Right forelimb (tissue), 1 donor: ENCODE measurements at regions not wholly inside any gene's neighbourhood (a gene's known extent, or its start where the extent isn't known, plus 50 kb on each side); places are given as distances from the start of the nearest gene placed in this dataset.
A peak's percentile ranks its signal among the peaks of the same experiment; 100 is the strongest.
"Not testable (repeated sequence)": the region's sequence is repeated elsewhere in the genome, so short reads cannot be mapped to it uniquely, and the experiment has no call there.

Experiments used
- DNase-seq: peaks from one replicate; pipeline ENCODE4 v3.0.0-alpha.2; 2018

DNA sequence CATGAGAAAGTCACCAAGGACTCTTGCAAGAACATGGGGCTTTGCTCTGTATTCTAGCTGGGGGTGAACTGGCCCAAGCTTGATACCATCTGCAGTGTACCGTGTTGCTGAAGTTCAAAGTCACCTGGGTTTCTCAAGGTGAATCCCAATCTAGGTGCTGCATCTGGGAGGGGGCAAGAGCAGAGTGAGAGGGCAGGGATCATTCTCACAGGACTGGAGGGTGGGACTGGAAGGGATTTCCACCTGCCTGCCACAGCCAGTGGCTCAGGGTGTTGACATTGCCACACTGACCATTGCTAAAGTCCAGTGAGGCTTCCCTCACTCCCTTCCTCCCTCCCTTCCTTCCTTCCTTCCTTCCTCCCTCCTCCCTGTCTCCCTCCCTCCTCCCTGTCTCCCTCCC lies 98.7 kb downstream of the MYCN start:
- no peak for DNase-seq

GRCh38 chr2:16038621-16039020 lies 98.3 kb downstream of the MYCN start:
- DNase-seq = peak; percentile 70

DNA sequence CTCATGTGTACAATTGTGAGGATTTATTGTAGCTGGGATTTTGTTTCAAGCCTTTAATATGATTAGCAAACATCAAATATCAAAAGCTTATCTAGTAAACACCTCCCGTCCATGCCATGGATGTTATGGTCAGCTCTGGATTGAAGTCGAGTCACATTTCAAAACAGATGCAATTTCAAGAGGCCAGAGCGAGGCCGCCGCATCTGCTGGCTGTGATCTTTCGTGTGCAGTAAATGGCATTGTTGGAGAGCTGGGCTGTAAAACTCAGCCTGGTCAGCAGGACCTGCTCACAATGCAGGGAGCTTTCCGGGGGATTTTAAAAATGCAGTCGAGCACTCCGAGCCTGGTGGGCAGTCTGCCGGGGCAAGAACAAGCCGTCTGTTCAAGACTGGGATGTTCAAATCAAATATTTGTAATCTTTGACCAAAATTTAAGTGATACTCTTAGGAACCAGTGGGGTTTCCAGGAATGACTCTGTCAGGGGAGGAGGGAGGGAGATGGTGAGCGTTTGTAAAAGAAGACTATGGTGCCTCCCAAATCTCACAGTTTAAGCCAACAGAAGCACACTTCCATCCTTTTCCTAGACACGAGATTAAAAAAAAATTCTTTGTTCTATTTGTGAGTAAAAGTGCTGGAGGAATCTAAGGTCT lies 97.6 kb downstream of the MYCN start:
- DNase-seq = no peak

- no peak for DNase-seq
These were observed 96.6 kb downstream of the MYCN start for GRCh38 chr2:16036951-16037350.

GRCh38 chr2:16035747-16036745 lies 95.7 kb downstream of the MYCN start:
- DNase-seq = no peak

DNA sequence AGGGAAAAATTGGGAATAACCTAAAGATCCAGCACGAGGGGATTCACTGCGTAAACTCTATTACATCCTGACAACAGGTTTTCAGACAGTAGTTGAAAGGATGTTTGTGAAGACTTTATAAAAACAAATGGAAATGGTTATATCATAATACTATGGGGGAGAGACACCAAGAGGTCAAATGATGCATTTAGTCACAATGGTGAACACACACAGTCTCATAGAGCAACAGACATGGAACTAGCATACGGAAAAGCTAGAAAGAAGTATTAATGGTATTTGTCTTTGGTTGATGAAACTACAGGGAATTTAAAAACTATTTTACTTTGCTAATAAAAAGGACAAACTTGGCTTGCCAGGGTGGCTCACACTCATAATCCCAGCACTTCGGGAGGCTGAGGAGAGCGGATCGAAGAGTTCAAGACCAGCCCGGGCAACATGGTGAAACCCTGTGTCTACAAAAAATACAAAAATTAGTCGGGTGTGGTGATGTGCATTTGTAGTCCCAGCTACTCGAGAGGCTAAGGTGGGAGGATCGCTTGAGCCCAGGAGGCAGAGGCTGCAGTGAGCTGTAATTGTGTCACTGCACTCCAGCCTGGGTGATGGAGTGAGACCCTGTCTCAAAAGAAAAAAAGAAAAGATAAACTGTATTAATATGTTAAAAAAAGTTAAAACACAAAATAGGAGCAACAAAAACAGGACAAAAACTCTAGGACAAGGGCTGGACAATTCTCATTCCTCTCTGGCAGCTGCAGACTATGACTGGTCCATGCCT lies 94.8 kb downstream of the MYCN start:
- no peak for DNase-seq

GRCh38 chr2:16034151-16034974 lies 94.0 kb downstream of the MYCN start:
- no peak for DNase-seq

DNA sequence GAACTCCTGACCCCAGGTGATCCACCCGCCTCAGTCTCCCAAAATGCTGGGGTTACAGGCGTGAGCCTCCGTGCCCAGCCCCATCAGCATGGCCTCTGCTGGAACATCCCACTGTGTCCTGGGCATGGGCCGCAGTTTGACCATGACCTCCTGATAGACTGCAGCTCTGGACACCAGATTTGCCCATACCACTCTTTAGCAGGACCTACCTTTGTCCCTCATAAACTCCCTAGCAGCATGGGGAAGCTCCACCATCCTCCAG lies 92.6 kb downstream of the MYCN start:
- no peak for DNase-seq

DNA sequence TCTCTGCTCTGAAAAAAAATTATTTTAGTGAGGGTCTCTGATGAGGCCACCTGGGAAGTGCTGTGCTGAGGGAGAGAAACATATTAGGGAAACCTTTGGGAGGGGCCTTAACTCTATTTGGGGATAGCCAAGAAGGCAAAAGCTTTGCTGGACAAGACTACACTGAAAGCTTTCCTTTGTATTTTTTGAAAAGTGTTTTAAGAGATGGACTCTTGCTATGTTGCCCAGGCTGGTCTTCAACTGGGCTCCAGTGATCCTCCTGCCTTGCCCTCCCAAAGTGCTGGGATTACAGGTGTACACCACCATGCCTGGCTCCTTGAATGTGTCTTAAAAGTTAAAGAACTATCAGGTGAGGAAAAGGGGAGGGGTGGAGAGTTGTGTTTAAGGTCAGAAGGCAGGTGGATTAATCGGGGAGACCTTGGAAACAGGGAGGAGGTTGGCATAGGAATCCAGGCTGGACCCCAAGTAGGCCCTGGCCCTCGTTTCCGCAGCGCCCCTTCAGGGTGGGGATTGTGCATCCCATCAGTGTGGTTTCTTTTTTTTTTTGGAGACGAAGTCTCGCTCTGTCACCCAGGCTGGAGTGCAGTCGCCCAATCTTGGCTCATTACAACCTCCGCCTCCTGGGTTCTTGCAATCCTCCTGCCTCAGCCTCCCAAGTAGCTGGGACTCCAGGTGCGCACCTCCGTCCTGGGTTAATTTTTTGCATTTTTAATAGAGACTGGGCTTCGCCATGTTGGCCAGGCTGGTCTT lies 92.1 kb downstream of the MYCN start:
- DNase-seq = no peak

GRCh38 chr2:16031848-16032159 lies 91.5 kb downstream of the MYCN start:
- DNase-seq = no peak

- DNase-seq = no peak
These were observed 90.9 kb downstream of the MYCN start for GRCh38 chr2:16031058-16031847.

DNA sequence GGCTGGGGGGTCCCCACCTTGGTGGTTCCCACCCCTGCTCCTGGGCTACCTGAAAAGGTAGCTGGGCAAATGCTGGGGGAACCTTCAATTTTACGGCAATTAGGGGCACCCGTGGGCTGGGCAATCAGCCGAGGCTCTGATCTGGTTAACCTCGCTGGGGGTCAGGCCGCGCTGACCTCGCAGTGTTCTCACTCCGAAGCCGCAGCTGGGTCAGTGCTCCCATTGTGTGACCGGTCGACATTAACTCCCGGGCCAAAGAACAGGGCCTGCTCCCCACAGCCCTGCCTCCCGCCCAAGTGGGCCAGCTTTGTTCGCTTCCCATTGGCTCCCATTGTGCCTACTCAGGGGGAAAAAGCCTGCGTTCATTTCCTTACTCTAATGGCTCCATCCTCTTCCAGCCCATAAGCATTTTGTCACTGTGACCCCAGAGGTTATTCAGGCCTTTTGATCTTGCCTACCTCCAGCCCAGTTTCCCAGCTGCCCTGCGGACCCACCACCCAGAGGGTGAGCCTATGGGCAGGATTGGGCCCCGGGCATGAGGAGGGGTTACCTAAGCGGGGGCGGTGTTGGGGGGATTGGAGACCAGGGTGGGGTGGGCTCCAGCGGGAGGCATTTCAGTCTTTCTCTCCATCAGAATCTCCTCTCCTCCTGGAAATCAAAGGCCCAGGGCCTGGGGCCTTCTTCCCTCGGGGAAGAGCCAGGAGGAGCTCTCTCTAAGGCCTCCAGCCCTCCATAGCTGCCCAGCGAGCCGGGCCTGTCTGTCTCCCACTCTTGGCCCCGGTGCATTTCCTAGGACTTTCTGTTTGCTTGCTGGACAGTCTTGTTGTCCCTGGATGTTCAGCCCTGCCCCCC lies 90.1 kb downstream of the MYCN start:
- DNase-seq = no peak

- no peak for DNase-seq
These were observed 88.3 kb downstream of the MYCN start for GRCh38 chr2:16028644-16029043.

DNA sequence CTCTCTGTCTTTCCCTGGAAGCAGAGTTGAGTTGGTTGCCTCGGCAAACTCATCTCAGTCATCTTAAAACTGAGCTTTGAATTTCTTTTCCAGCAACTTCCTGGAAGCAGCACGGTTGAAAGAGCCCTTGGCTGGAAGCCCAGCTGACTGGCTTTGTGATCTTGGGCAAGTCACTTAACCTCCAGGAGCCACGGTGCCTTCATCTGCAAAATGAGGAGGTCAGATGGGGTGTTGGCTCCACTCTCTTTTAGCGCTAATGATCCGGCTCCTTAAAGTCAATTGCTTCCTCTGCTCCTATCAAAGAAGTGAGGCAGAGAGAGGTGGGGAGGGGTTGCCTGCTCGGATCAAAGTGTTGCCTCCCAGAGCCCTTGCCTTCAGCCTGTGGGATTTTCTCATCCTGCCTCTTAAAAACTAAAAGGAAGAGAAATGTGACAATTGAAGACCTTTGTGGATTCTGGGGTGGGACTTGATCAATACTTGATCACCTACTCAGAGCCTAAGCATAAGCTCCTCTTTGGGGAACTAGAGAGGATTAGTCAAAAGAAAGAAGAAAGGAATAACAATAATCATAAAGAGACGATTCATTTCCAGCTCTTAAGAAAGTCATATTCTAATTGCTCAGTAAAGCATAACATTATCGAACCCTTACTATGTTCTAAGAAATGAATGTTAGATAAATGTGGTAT lies 86.6 kb downstream of the MYCN start:
- no peak for DNase-seq

- no peak for DNase-seq
These were observed 85.7 kb downstream of the MYCN start for GRCh38 chr2:16025876-16026640.

DNA sequence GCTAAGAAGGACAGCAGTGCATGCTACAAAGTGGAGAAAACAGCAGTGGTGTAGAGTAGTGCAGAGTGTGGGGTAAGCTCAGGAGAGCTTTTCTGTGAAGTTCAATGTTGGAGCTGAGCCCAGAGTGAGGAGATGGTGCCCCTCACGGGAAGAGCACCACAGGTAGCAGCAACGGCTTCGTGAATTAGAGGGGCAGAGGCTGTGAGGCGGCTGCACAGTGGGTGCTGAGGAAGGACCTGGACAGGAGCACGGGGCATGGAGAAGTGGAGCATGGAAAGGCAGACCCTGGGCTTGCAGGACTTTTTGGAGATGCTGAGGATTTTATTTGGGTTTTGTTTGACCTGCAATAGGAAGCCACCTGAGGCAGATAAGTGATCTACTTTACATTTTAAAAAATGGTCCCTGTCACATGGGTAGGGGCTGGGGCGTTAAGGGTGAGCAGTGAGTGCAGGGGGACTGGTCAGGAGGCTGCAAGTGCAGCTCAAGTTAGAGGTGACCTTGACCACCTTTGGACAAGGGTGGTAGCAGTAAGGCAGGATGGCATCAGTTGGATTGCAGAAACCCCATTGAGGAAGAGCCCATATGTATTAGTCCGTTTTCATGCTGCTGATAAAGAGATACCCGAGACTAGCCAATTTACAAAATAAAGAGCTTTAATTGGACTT lies 85.0 kb downstream of the MYCN start:
- no peak for DNase-seq

DNA sequence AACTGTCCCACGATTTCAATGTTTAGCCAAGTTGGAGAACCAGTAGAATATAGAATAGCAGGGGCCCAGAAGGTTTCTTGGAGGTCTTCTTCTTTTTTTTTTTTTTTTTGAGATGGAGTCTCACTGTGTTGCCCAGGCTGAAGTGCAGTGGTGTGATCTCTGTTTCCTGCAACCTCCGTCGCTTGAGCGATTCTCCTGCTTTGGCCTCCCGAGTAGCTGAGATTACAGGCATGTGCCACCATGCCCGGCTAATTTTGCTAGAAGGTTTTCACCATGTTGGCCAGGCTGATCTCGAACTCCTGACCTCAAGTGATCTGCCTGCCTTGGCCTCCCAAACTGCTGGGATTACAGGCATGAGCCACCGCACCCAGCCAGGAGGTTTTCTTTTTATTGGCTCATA lies 84.3 kb downstream of the MYCN start:
- not testable (repeated sequence) for DNase-seq
